ENCODE measurements at regions not wholly inside any gene's neighbourhood (a gene's known extent, or its start where the extent isn't known, plus 50 kb on each side); places are given as distances from the start of the nearest gene placed in this dataset.

DNA sequence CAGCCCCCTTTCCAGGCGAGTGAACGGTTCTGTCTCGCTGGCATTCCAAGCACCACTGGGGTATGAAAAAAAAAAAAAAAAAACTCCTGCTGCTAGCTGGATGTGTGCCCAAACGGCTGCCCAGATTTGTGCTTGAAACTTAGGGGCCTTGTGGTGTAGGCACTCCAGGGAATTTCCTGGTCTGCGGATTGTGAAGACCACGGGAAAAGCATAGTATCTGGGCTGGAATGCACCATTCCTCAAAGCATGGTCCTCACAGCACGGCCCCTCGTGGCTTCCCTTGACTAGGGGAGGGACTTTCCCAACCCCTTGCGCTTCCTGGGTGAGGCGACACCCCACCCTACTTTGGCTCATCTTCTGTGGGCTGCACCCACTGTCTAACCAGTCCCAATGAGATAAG lies 516.8 kb upstream of the FAM241A start:
- TF ChIP-seq, protein P1, sequence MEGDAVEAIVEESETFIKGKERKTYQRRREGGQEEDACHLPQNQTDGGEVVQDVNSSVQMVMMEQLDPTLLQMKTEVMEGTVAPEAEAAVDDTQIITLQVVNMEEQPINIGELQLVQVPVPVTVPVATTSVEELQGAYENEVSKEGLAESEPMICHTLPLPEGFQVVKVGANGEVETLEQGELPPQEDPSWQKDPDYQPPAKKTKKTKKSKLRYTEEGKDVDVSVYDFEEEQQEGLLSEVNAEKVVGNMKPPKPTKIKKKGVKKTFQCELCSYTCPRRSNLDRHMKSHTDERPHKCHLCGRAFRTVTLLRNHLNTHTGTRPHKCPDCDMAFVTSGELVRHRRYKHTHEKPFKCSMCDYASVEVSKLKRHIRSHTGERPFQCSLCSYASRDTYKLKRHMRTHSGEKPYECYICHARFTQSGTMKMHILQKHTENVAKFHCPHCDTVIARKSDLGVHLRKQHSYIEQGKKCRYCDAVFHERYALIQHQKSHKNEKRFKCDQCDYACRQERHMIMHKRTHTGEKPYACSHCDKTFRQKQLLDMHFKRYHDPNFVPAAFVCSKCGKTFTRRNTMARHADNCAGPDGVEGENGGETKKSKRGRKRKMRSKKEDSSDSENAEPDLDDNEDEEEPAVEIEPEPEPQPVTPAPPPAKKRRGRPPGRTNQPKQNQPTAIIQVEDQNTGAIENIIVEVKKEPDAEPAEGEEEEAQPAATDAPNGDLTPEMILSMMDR (IDR thresholded peaks at IDR 0.05 in 4 of 5, conservative IDR thresholded peaks at IDR 0.05 in 1 of 5), result no peak
- no peak for TF ChIP-seq POLR2A (IDR thresholded peaks at IDR 0.05)
